ENCODE measurements at regions not wholly inside any gene's neighbourhood (a gene's known extent, or its start where the extent isn't known, plus 50 kb on each side); places are given as distances from the start of the nearest gene placed in this dataset.
A peak's percentile ranks its signal among the peaks of the same experiment; 100 is the strongest.

DNA sequence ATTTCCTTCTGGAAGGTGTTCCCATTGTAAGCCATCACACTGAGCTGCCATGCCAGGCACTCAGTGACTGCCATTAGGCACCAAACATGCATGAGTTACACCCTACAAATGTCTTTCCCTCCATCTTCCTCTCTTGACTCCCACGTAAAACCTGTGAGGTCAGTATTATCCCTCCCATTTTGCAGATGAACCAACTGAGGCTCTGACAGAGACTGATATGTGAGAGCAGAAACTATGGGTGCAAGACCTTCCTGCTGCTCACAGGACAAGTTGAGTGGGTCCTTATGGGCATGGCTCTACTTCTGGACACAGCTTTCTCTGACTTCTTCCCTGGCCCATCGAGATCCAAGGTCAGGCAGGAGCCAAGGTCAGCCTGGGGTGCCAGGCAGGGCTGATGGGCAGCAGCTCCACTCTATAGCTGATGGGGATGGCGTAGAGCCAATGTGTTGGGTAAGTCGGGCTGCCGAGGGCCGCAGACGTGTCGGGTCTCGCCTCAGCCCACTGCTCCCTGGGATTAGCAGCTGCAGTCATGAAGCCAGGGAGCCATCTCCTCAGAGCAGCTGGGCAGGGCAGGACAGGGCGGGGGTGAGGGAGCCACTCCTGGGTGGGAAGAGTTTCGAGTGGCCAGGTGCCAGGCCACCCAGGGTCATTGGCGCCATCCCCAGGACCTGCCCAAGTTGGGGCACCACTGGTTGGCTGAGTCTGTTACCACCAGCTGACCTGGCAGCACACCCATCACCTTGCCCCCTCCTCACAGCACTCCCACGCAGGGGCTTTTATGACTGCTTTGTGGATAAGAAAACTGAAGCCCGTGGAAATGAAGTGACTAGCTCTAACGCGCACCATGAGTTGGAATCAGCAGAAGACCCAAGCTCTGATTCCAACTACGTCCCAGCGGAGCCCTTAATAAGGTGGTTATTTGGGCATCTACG is 117.8 kb upstream of the ZMIZ1 start:
- FAIRE-seq, result no peak

DNA sequence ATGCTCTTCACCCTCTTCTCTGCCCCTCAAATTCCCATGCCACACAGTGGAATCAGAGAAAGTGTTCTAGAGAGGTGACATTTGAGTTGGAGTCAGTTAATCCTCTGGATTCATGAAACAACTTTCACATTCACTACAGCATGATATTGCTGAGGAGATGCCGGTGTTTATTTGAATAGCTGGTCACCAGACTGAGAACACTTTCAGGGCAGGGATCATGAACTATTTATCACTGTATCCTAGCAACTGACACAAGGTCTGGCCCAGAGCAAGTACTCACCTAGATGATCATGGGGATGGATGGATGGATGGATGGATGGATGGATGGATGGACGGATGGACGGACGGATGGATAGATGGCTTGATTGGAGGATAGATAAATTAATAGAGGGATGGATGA is 116.7 kb upstream of the ZMIZ1 start:
- H3K27ac ChIP-seq, result peak overlapping the region in 1 of 4 donors; percentile 37
- no peak overlapping the region for H3K4me3 ChIP-seq
- no peaks in the 10 kb centered on the region for H3K36me3 ChIP-seq
- no peaks in the 10 kb centered on the region for H3K9me3 ChIP-seq
- TF ChIP-seq, protein P1, sequence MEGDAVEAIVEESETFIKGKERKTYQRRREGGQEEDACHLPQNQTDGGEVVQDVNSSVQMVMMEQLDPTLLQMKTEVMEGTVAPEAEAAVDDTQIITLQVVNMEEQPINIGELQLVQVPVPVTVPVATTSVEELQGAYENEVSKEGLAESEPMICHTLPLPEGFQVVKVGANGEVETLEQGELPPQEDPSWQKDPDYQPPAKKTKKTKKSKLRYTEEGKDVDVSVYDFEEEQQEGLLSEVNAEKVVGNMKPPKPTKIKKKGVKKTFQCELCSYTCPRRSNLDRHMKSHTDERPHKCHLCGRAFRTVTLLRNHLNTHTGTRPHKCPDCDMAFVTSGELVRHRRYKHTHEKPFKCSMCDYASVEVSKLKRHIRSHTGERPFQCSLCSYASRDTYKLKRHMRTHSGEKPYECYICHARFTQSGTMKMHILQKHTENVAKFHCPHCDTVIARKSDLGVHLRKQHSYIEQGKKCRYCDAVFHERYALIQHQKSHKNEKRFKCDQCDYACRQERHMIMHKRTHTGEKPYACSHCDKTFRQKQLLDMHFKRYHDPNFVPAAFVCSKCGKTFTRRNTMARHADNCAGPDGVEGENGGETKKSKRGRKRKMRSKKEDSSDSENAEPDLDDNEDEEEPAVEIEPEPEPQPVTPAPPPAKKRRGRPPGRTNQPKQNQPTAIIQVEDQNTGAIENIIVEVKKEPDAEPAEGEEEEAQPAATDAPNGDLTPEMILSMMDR (IDR thresholded peaks at IDR 0.05), result no peak
- peak in 3 of 4 donors; percentile 51 to 66 (median 55) for ATAC-seq
- intact Hi-C loops (cut with DNase I), result no loop called here
- no peaks in the 10 kb centered on the region for H3K4me1 ChIP-seq
- 68 to 73% methylated on average over 4 of the region's 4 CpGs for WGBS, 2 donors
- H3K27me3 ChIP-seq, result no peaks in the 10 kb centered on the region
- no peak for FAIRE-seq
- DNase-seq, result no peak

More for the DNA sequence above, 117.8 kb upstream of the ZMIZ1 start:
- DNase-seq, result peak in 4 of 6 donors; percentile 27 to 69 (median 45)
- Histone ChIP-seq H3K27ac (peak overlapping the region in 1 of 4 donors; percentile 37), H3K36me3 (no peaks in the 10 kb centered on the region), H3K4me3 (no peak overlapping the region), H3K9me3 (no peaks in the 10 kb centered on the region), H3K27me3 (no peaks in the 10 kb centered on the region), H3K4me1 (no peaks in the 10 kb centered on the region)
- peak in 3 of 4 donors; percentile 8 to 63 (median 10) for ATAC-seq
- intact Hi-C loops (cut with DNase I), result no loop called here
- TF ChIP-seq, protein P1 (IDR thresholded peaks at IDR 0.05), result no peak
- 57 to 65% methylated on average over 19 of the region's 19 CpGs for WGBS, 2 donors

DNA sequence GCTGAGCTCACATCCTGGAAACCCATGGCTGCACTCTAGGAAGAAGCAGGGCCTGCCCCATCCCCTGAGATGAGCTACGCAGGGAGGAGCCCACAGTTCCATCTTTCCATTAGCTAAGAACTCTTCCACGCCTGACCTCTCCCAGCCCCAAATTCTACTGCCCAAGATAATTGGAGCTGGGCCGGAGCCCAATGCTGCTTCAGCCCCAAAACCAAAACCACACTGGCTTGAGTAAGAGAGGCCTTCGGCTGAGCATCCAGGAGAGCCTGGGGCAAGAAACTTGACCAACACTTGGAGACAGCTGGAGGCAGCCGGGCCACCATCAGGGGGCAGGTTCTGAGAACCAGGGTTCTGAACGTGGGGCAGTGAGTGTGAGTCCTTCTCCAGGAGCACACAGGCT is 116.1 kb upstream of the ZMIZ1 start:
- FAIRE-seq (no peak), DNase-seq (peak in 1 of 6 donors; percentile 29), ATAC-seq (peak in 3 of 4 donors; percentile 18 to 36 (median 23))
- Histone ChIP-seq H3K36me3 (no peaks in the 10 kb centered on the region), H3K4me1 (no peaks in the 10 kb centered on the region), H3K9me3 (no peaks in the 10 kb centered on the region), H3K27me3 (no peaks in the 10 kb centered on the region), H3K4me3 (no peak overlapping the region), H3K27ac (no peak overlapping the region)
- intact Hi-C loops (cut with DNase I), result no loop called here
- TF ChIP-seq, protein P1 (IDR thresholded peaks at IDR 0.05), result no peak
- WGBS, 2 donors, result 84 to 93% methylated on average over 6 of the region's 6 CpGs

DNA sequence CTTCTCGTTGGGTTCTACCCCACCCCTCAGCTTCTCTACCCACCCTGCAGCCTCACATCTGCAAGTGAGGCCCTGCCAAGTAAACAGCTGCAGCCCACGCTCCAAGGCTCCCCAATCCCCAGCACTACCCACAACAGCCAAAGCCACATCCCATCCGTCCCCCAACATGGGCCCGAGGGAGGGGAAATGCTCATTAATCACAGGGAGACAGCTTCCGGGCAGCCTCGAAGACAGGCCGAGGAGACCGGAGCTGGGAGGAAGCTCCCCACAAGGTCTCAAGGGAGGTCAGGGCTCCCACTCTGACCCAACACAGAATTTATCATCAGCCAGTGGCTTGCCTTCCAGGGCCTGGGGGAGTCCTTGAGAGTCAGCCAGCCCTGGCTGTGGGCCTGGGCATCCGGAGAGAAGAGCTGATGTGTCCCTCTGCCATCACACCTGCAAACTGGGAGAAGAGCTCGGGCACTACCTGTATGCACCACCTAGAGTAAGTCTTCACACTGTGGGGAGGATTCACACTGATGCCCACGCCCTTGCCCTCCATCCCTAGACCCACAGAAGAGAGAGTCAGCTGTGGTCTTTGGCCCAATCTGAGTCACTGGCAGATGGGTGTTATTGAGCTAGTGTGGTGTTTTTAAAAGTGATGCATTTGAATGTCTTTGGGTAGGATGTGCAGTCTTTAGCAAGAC is 115.5 kb upstream of the ZMIZ1 start:
- no peak overlapping the region for H3K4me3 ChIP-seq
- TF ChIP-seq, protein P1 (IDR thresholded peaks at IDR 0.05), result no peak
- H3K4me1 ChIP-seq, result no peaks in the 10 kb centered on the region
- H3K27ac ChIP-seq, result no peak overlapping the region
- FAIRE-seq (no peak), DNase-seq (peak in 1 of 6 donors; percentile 38), ATAC-seq (peak; percentile 19 to 56 (median 32))
- WGBS, 2 donors, result 76 to 77% methylated on average over 11 of the region's 11 CpGs
- intact Hi-C loops (cut with DNase I), result no loop called here
- no peaks in the 10 kb centered on the region for H3K9me3 ChIP-seq
- H3K27me3 ChIP-seq, result no peaks in the 10 kb centered on the region
- H3K36me3 ChIP-seq, result no peaks in the 10 kb centered on the region

Measured in pancreas (tissue), 10 donors.